H9 (cell line): ENCODE measurements at regions not wholly inside any gene's neighbourhood (a gene's known extent, or its start where the extent isn't known, plus 50 kb on each side); places are given as distances from the start of the nearest gene placed in this dataset.

Experiments
- DNase-seq: peaks from one replicate; pipeline ENCODE4 v3.0.0-alpha.2; 2017
- H2AFZ ChIP-seq: one replicate; pipeline ENCODE4 v1.6.1; 2013; ENCODE audit warnings: mild to moderate bottlenecking, low read length, control low read depth, moderate library complexity
- H2AK5ac ChIP-seq: 2 replicates; pipeline ENCODE4 v1.6.1; 2013; ENCODE audit warnings: low read length, control low read depth, mixed read lengths; ENCODE audit not compliant: insufficient read length
- H2BK120ac ChIP-seq: one replicate; pipeline ENCODE4 v1.6.1; 2013; ENCODE audit warnings: low read depth, mild to moderate bottlenecking, low read length, control low read depth, inconsistent platforms; ENCODE audit not compliant: poor library complexity, severe bottlenecking
- H2BK12ac ChIP-seq: 2 replicates; pipeline ENCODE4 v1.6.1; 2013; ENCODE audit warnings: low read length, control low read depth, mixed read lengths, low read depth; ENCODE audit not compliant: insufficient read length
- H2BK15ac ChIP-seq: 2 replicates; pipeline ENCODE4 v1.6.1; 2013; ENCODE audit warnings: low read depth, low read length, control low read depth
- H2BK20ac ChIP-seq: one replicate; pipeline ENCODE4 v1.6.1; 2013; ENCODE audit warnings: low read depth, mild to moderate bottlenecking, low read length, control low read depth, inconsistent platforms; ENCODE audit not compliant: poor library complexity, severe bottlenecking
- H2BK5ac ChIP-seq: 2 replicates; pipeline ENCODE4 v1.6.1; 2013; ENCODE audit warnings: low read length, control low read depth, mixed read lengths; ENCODE audit not compliant: insufficient read length
- H3K14ac ChIP-seq: 2 replicates; pipeline ENCODE4 v1.6.1; 2013; ENCODE audit warnings: low read length, control low read depth; ENCODE audit not compliant: insufficient read depth
- H3K18ac ChIP-seq: 2 replicates; pipeline ENCODE4 v1.6.1; 2013; ENCODE audit warnings: low read depth, mild to moderate bottlenecking, mixed read lengths, low read length, control low read depth; ENCODE audit not compliant: insufficient read length
- H3K23ac ChIP-seq: 2 replicates; pipeline ENCODE4 v1.6.1; 2013; ENCODE audit warnings: low read length, control low read depth, mixed read lengths, low read depth; ENCODE audit not compliant: insufficient read length
- H3K23me2 ChIP-seq: 2 replicates; pipeline ENCODE4 v1.6.1; 2013; ENCODE audit warnings: low read depth, mild to moderate bottlenecking, mixed read lengths, low read length, control low read depth; ENCODE audit not compliant: insufficient read length, poor library complexity, severe bottlenecking
- H3K27ac ChIP-seq: 2 replicates; pipeline ENCODE4 v1.5.1; 2013; ENCODE audit warnings: low read length, control low read depth, mixed read lengths, low read depth; ENCODE audit not compliant: insufficient read length
- H3K27me3 ChIP-seq: 2 replicates; pipeline ENCODE4 v1.6.1; 2013; ENCODE audit warnings: low read length, control low read depth, inconsistent platforms; ENCODE audit not compliant: insufficient read depth
- H3K4ac ChIP-seq: 2 replicates; pipeline ENCODE4 v1.6.1; 2013; ENCODE audit warnings: low read depth, mild to moderate bottlenecking, control low read depth, inconsistent platforms, low read length, moderate library complexity
- H3K4me1 ChIP-seq: 2 replicates; pipeline ENCODE4 v1.6.1; 2013; ENCODE audit warnings: low read length, control low read depth, inconsistent platforms; ENCODE audit not compliant: insufficient read depth
- H3K4me2 ChIP-seq: 2 replicates; pipeline ENCODE4 v1.6.1; 2013; ENCODE audit warnings: low read length, control low read depth, mixed read lengths; ENCODE audit not compliant: insufficient read length, insufficient read depth
- H3K56ac ChIP-seq: 2 replicates; pipeline ENCODE4 v1.6.1; 2013; ENCODE audit warnings: low read depth, mild to moderate bottlenecking, mixed read lengths, low read length, control low read depth; ENCODE audit not compliant: insufficient read length
- H3K79me1 ChIP-seq: 2 replicates; pipeline ENCODE4 v1.6.1; 2013; ENCODE audit warnings: low read depth, mild to moderate bottlenecking, moderate library complexity, low read length, control low read depth, inconsistent platforms; ENCODE audit not compliant: insufficient read depth, poor library complexity, severe bottlenecking
- H3K79me2 ChIP-seq: 2 replicates; pipeline ENCODE4 v1.6.1; 2013; ENCODE audit warnings: low read length, control low read depth, inconsistent platforms; ENCODE audit not compliant: insufficient read depth
- H3K9ac ChIP-seq: 2 replicates; pipeline ENCODE4 v1.6.1; 2013; ENCODE audit warnings: low read length, control low read depth, mixed read lengths; ENCODE audit not compliant: insufficient read length; ENCODE audit errors: extremely low read depth
- H3K9me3 ChIP-seq: one replicate; pipeline ENCODE4 v1.6.1; 2013; ENCODE audit warnings: low read depth, low read length, inconsistent platforms; ENCODE audit not compliant: control insufficient read depth
- H3T11ph ChIP-seq: one replicate; pipeline ENCODE4 v1.6.1; 2013; ENCODE audit warnings: mild to moderate bottlenecking, low read length, control low read depth, inconsistent platforms
- H4K20me1 ChIP-seq: one replicate; pipeline ENCODE4 v1.6.1; 2013; ENCODE audit not compliant: control insufficient read depth, insufficient read length, insufficient read depth
- H4K5ac ChIP-seq: 2 replicates; pipeline ENCODE4 v1.6.1; 2013; ENCODE audit warnings: low read depth, mild to moderate bottlenecking, mixed read lengths, low read length, control low read depth; ENCODE audit not compliant: insufficient read length
- H4K8ac ChIP-seq: replicated peaks from 2 replicates; pipeline ENCODE4 v1.6.1; 2013; ENCODE audit warnings: low read length, control low read depth, mixed read lengths, low read depth; ENCODE audit not compliant: insufficient read length
- H4K91ac ChIP-seq: 2 replicates; pipeline ENCODE4 v1.6.1; 2013; ENCODE audit warnings: low read depth, mild to moderate bottlenecking, moderate library complexity, mixed read lengths, low read length, control low read depth; ENCODE audit not compliant: insufficient read length
- H3K27ac Mint-ChIP-seq, 3 experiments: 2 replicates in 2 of 3; 3 replicates in 1 of 3; pipeline ENCODE4 v1.8.0; 2020 to 2021; ENCODE audit warnings: mixed read lengths in 3 of 3, mild to moderate bottlenecking in 1 of 3, moderate library complexity in 1 of 3
- H3K27me3 Mint-ChIP-seq: 2 replicates; pipeline ENCODE4 v1.8.0; 2021; ENCODE audit warnings: low read depth, mild to moderate bottlenecking, moderate library complexity, mixed read lengths
- H3K36me3 Mint-ChIP-seq, 3 experiments: 2 replicates in 2 of 3; 3 replicates in 1 of 3; pipeline ENCODE4 v1.8.0; 2020 to 2021; ENCODE audit warnings: low read depth in 3 of 3, mixed read lengths in 3 of 3; ENCODE audit not compliant: insufficient read depth in 1 of 3
- H3K4me1 Mint-ChIP-seq, 2 experiments: 2 replicates each; pipeline ENCODE4 v1.8.0; 2020; ENCODE audit warnings: mixed read lengths in 2 of 2
- H3K4me3 Mint-ChIP-seq, 2 experiments: 2 replicates in 1 of 2; 3 replicates in 1 of 2; pipeline ENCODE4 v1.8.0; 2020 to 2021; ENCODE audit warnings: mild to moderate bottlenecking in 2 of 2, mixed read lengths in 2 of 2, moderate library complexity in 1 of 2
- H3K9me3 Mint-ChIP-seq, 2 experiments: 2 replicates in 1 of 2; 3 replicates in 1 of 2; pipeline ENCODE4 v1.8.0; 2020; ENCODE audit warnings: mild to moderate bottlenecking in 2 of 2, mixed read lengths in 2 of 2, moderate library complexity in 1 of 2
- CTCF ChIP-seq: fragments of 200-600 bp; sonication (generic); conservative IDR thresholded peaks from 3 replicates; pipeline ENCODE4 v1.8.0; 2021; ENCODE audit warnings: antibody characterized with exemption, mild to moderate bottlenecking
- WGBS: extraction: QIAGEN DNeasy Blood & Tissue Kit; methylation state at CpG from one replicate; pipeline ENCODE4 v1.1.7; 2013; ENCODE audit warnings: missing lambda C conversion rate, low lambda C conversion rate, mixed read lengths; ENCODE audit not compliant: insufficient read length; ENCODE audit errors: extremely low coverage; 5-methylcytosine and 5-hydroxymethylcytosine counted together

DNA sequence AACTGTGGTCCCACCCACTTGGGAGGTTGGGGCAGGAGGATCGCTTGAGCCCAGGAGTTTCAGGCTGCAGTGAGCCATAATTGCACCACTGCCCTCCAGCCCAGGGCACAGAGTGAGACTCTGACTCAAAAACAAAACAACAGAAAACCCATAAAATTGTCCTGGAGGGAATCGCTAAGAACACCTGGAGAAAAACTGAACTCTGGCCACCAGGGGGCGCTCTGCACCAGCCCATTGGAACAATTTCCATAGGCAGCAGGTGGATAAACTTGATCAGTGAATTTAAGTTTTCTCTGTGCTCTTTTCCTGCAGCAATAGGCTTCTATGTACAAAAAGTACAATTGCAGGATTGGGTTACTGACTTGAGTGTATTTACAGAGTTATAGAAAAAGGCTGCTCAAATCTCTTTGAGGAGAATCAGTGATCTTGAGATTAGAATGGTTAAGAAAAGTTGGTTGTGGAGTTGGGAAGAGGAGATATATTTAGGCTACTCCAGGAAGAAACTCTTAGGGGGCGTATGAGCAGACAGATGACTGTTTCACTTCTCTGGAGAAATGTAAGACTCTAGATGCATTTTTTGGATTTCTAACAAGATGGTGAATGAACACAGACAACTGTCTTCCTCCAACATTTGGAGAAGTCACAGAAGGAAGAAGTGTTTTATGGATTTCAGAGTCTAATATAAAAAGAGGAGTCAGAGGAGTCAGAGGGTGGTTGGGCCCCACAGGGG lies 274.9 kb upstream of the GALNT17 start:
- Histone ChIP-seq H3K18ac (peak overlapping the region; percentile 67), H3K79me2 (no peaks in the 10 kb centered on the region), H3K79me1 (no peaks in the 10 kb centered on the region), H2BK120ac (no peak overlapping the region), H3K23ac (no peak overlapping the region), H2BK20ac (no peak overlapping the region), H4K91ac (no peak overlapping the region), H3T11ph (no peak overlapping the region), H3K14ac (peak overlapping the region; percentile 66; the same call in 1 of the 2 replicates), H3K27me3 (no peaks in the 10 kb centered on the region), H2AFZ (no peak overlapping the region), H3K56ac (no peak overlapping the region), H4K8ac (no peak overlapping the region), H2BK5ac (no peak overlapping the region), H3K23me2 (no peaks in the 10 kb centered on the region), H3K9me3 (no peaks in the 10 kb centered on the region), H3K27ac (peak overlapping the region; percentile 73), H4K5ac (no peak overlapping the region), H3K4me1 (peaks cover 7% of the 10 kb centered on the region; the same call in 1 of the 2 replicates), H3K9ac (no peak overlapping the region), H3K4me2 (peak overlapping the region; percentile 17), H3K4ac (no peak overlapping the region), H4K20me1 (no peaks in the 10 kb centered on the region), H2BK15ac (no peak overlapping the region), H2BK12ac (no peak overlapping the region), H2AK5ac (no peak overlapping the region)
- H3K36me3 Mint-ChIP-seq: peaks cover 11 to 31% (median 17%) of the 10 kb centered on the region in 3 experiments
- H3K27ac Mint-ChIP-seq: no peak overlapping the region
- peak; percentile 100 for TF ChIP-seq CTCF
- H3K9me3 Mint-ChIP-seq: peaks cover 16 to 23% of the 10 kb centered on the region in 2 experiments
- no CpG with 5 or more reads among the region's 4 CpGs for WGBS
- peak; percentile 94 for DNase-seq
- peaks cover 0 to 15% of the 10 kb centered on the region in 2 experiments; a peak in 2 of 4 replicates for H3K4me1 Mint-ChIP-seq
- no peaks in the 10 kb centered on the region; the same call in none of the 2 replicates for H3K27me3 Mint-ChIP-seq
- no peak overlapping the region for H3K4me3 Mint-ChIP-seq
